Trophoblast cell (in vitro differentiated cells and primary cell): ENCODE measurements at regions not wholly inside any gene's neighbourhood (a gene's known extent, or its start where the extent isn't known, plus 50 kb on each side); places are given as distances from the start of the nearest gene placed in this dataset.

Experiments used
- DNase-seq, 2 donors: peaks; one replicate each; pipeline ENCODE4 v3.0.0-alpha.2; 2016
- H2AFZ ChIP-seq: 2 replicates; pipeline ENCODE4 v1.6.1; 2013; ENCODE audit warnings: low read length, moderate library complexity, mild to moderate bottlenecking; ENCODE audit not compliant: insufficient read depth, poor library complexity
- H2AK5ac ChIP-seq: 2 replicates; pipeline ENCODE4 v1.6.1; 2013; ENCODE audit warnings: mild to moderate bottlenecking, low read length
- H2BK120ac ChIP-seq: 2 replicates; pipeline ENCODE4 v1.6.1; 2013; ENCODE audit warnings: low read length, mild to moderate bottlenecking, moderate library complexity; ENCODE audit not compliant: insufficient read depth, poor library complexity
- H2BK12ac ChIP-seq: 2 replicates; pipeline ENCODE4 v1.6.1; 2013; ENCODE audit warnings: mild to moderate bottlenecking, low read length, moderate library complexity
- H2BK5ac ChIP-seq: 2 replicates; pipeline ENCODE4 v1.6.1; 2013; ENCODE audit warnings: low read length, low read depth, moderate library complexity, mild to moderate bottlenecking; ENCODE audit not compliant: poor library complexity
- H3K14ac ChIP-seq: 2 replicates; pipeline ENCODE4 v1.6.1; 2013; ENCODE audit warnings: mild to moderate bottlenecking, low read length
- H3K18ac ChIP-seq: 2 replicates; pipeline ENCODE4 v1.6.1; 2013; ENCODE audit warnings: mild to moderate bottlenecking, low read length
- H3K23ac ChIP-seq: 2 replicates; pipeline ENCODE4 v1.6.1; 2013; ENCODE audit warnings: low read length
- H3K27ac ChIP-seq: 2 replicates; pipeline ENCODE4 v1.5.1; 2013; ENCODE audit warnings: low read depth, mild to moderate bottlenecking, inconsistent platforms, low read length, moderate library complexity
- H3K27me3 ChIP-seq: 2 replicates; pipeline ENCODE4 v1.6.1; 2013; ENCODE audit warnings: inconsistent platforms, mild to moderate bottlenecking, low read length, moderate library complexity; ENCODE audit not compliant: insufficient read depth
- H3K36me3 ChIP-seq, 2 experiments: 1 replicate in 1 of 2; 2 replicates in 1 of 2; pipeline ENCODE4 v1.6.1; 2013; ENCODE audit warnings: low read length in 2 of 2, mild to moderate bottlenecking in 2 of 2, moderate library complexity in 1 of 2; ENCODE audit not compliant: insufficient read depth in 2 of 2, control insufficient read depth in 1 of 2
- H3K4ac ChIP-seq: 2 replicates; pipeline ENCODE4 v1.6.1; 2013; ENCODE audit warnings: low read depth, mild to moderate bottlenecking, low read length, moderate library complexity
- H3K4me1 ChIP-seq, 2 experiments: 1 replicate in 1 of 2; 2 replicates in 1 of 2; pipeline ENCODE4 v1.6.1; 2013; ENCODE audit warnings: low read length in 2 of 2, mild to moderate bottlenecking in 2 of 2, moderate library complexity in 1 of 2; ENCODE audit not compliant: insufficient read depth in 2 of 2, control insufficient read depth in 1 of 2
- H3K4me2 ChIP-seq: 2 replicates; pipeline ENCODE4 v1.6.1; 2013; ENCODE audit warnings: inconsistent platforms, mild to moderate bottlenecking, low read length, moderate library complexity
- H3K4me3 ChIP-seq: 2 replicates; pipeline ENCODE4 v1.5.1; 2013; ENCODE audit warnings: mild to moderate bottlenecking, low read depth, low read length, inconsistent platforms
- H3K79me1 ChIP-seq: one replicate; pipeline ENCODE4 v1.6.1; 2013; ENCODE audit warnings: low read length
- H3K79me2 ChIP-seq: 2 replicates; pipeline ENCODE4 v1.6.1; 2013; ENCODE audit warnings: low read length, mild to moderate bottlenecking; ENCODE audit not compliant: control insufficient read depth, insufficient read depth, poor library complexity
- H3K9ac ChIP-seq: 2 replicates; pipeline ENCODE4 v1.6.1; 2013; ENCODE audit warnings: mild to moderate bottlenecking, low read length
- H3K9me3 ChIP-seq: 2 replicates; pipeline ENCODE4 v1.6.1; 2013; ENCODE audit warnings: low read depth, mild to moderate bottlenecking, control low read depth, inconsistent platforms, low read length; ENCODE audit not compliant: insufficient read depth
- H4K12ac ChIP-seq: 2 replicates; pipeline ENCODE4 v1.6.1; 2013; ENCODE audit warnings: low read depth, mild to moderate bottlenecking, low read length, moderate library complexity
- H4K8ac ChIP-seq: 2 replicates; pipeline ENCODE4 v1.6.1; 2013; ENCODE audit warnings: low read depth, mild to moderate bottlenecking, low read length, moderate library complexity
- H4K91ac ChIP-seq: one replicate; pipeline ENCODE4 v1.6.1; 2013; ENCODE audit warnings: low read depth, mild to moderate bottlenecking, low read length, moderate library complexity
- WGBS: extraction: QIAGEN DNeasy Blood & Tissue Kit; methylation state at CpG from one replicate; pipeline ENCODE4 v1.1.7; 2013; ENCODE audit warnings: missing lambda C conversion rate; ENCODE audit not compliant: insufficient read length, insufficient coverage; ENCODE audit errors: extremely low coverage; 5-methylcytosine and 5-hydroxymethylcytosine counted together

GRCh38 chr7:156590212-156590611 is 50.4 kb upstream of the RNF32 start:
- H3K9ac ChIP-seq: no peak overlapping the region
- WGBS: no CpG with 5 or more reads among the region's 6 CpGs
- H2AFZ ChIP-seq: no peak overlapping the region

GRCh38 chr7:156589808-156590207 is 50.8 kb upstream of the RNF32 start:
- no peak overlapping the region for H3K23ac ChIP-seq
- H3K79me1 ChIP-seq: no peaks in the 10 kb centered on the region
- H3K4me2 ChIP-seq: no peak overlapping the region
- no peak overlapping the region for H3K27ac ChIP-seq
- peaks cover 7% of the 10 kb centered on the region for H3K9me3 ChIP-seq
- no peaks in the 10 kb centered on the region for H3K36me3 ChIP-seq
- no peak overlapping the region for H2AK5ac ChIP-seq
- no peak overlapping the region for H2BK12ac ChIP-seq
- H2BK5ac ChIP-seq: no peak overlapping the region
- H3K4me1 ChIP-seq: no peaks in the 10 kb centered on the region
- no peak overlapping the region for H4K8ac ChIP-seq
- H3K27me3 ChIP-seq: no peaks in the 10 kb centered on the region
- H3K9ac ChIP-seq: no peak overlapping the region
- no peak overlapping the region for H3K4ac ChIP-seq
- DNase-seq: no peak
- H2AFZ ChIP-seq: no peak overlapping the region
- no peak overlapping the region for H3K4me3 ChIP-seq
- WGBS: no CpG with 5 or more reads among the region's 2 CpGs
- no peak overlapping the region for H4K12ac ChIP-seq
- H3K79me2 ChIP-seq: no peaks in the 10 kb centered on the region
- no peak overlapping the region for H3K18ac ChIP-seq
- H3K14ac ChIP-seq: no peak overlapping the region
- no peak overlapping the region for H4K91ac ChIP-seq
- no peak overlapping the region for H2BK120ac ChIP-seq

More at GRCh38 chr7:156590212-156590611, 50.4 kb upstream of the RNF32 start:
- H3K4me2 ChIP-seq: no peak overlapping the region
- no peak for DNase-seq
- H4K91ac ChIP-seq: no peak overlapping the region
- no peak overlapping the region for H2AK5ac ChIP-seq
- H3K36me3 ChIP-seq: no peaks in the 10 kb centered on the region
- H3K4ac ChIP-seq: no peak overlapping the region
- H3K79me2 ChIP-seq: no peaks in the 10 kb centered on the region
- no peak overlapping the region for H3K23ac ChIP-seq
- no peak overlapping the region for H2BK12ac ChIP-seq
- no peaks in the 10 kb centered on the region for H3K4me1 ChIP-seq
- no peak overlapping the region for H2BK120ac ChIP-seq
- no peaks in the 10 kb centered on the region for H3K27me3 ChIP-seq
- H3K79me1 ChIP-seq: no peaks in the 10 kb centered on the region
- no peak overlapping the region for H3K14ac ChIP-seq
- H4K8ac ChIP-seq: no peak overlapping the region
- H3K9me3 ChIP-seq: peaks cover 11% of the 10 kb centered on the region
- H2BK5ac ChIP-seq: no peak overlapping the region
- no peak overlapping the region for H3K18ac ChIP-seq
- no peak overlapping the region for H4K12ac ChIP-seq
- no peak overlapping the region for H3K4me3 ChIP-seq
- no peak overlapping the region for H3K27ac ChIP-seq

DNA sequence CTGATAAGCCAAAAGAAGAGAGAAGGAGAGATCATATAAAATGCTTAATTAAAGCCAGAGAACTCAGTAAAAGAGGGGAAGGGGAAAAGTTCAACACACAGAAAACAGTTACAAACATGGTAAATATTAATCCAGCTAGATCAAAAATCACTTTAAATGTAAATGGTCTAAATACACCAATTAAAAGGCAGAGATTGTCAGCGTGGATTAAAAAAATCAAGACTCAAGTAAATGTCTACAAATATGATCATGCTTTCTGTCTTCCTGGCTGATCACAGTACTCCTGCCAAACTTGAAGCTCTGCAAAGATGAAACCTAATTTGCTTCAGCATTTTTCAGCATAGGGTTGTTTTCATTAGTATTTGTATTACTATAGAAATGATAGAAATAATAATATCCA is 54.6 kb upstream of the RNF32 start:
- H3K27me3 ChIP-seq: no peaks in the 10 kb centered on the region
- H3K4me3 ChIP-seq: no peak overlapping the region
- H3K79me2 ChIP-seq: no peaks in the 10 kb centered on the region
- no peak overlapping the region for H4K12ac ChIP-seq
- H3K4me2 ChIP-seq: no peak overlapping the region
- H3K36me3 ChIP-seq: no peaks in the 10 kb centered on the region
- H2BK5ac ChIP-seq: no peak overlapping the region
- H2BK12ac ChIP-seq: no peak overlapping the region
- H3K14ac ChIP-seq: no peak overlapping the region
- H3K27ac ChIP-seq: no peak overlapping the region
- no CpG with 5 or more reads among the region's 1 CpG for WGBS
- no peak overlapping the region for H2AK5ac ChIP-seq
- no peak overlapping the region for H3K23ac ChIP-seq
- no peaks in the 10 kb centered on the region for H3K79me1 ChIP-seq
- no peaks in the 10 kb centered on the region for H3K4me1 ChIP-seq
- H3K18ac ChIP-seq: no peak overlapping the region
- no peak overlapping the region for H2BK120ac ChIP-seq
- H4K8ac ChIP-seq: no peak overlapping the region
- H3K4ac ChIP-seq: no peak overlapping the region
- no peak overlapping the region for H2AFZ ChIP-seq
- H3K9me3 ChIP-seq: no peaks in the 10 kb centered on the region
- H3K9ac ChIP-seq: no peak overlapping the region
- no peak overlapping the region for H4K91ac ChIP-seq
- no peak for DNase-seq

- no peaks in the 10 kb centered on the region for H3K36me3 ChIP-seq
- no peaks in the 10 kb centered on the region for H3K4me1 ChIP-seq
- no CpG with 5 or more reads among the region's 6 CpGs for WGBS
- H3K9ac ChIP-seq: no peak overlapping the region
- H3K9me3 ChIP-seq: no peaks in the 10 kb centered on the region
- no peak overlapping the region for H4K12ac ChIP-seq
- H3K4me3 ChIP-seq: no peak overlapping the region
- no peaks in the 10 kb centered on the region for H3K79me2 ChIP-seq
- H3K4me2 ChIP-seq: no peak overlapping the region
- DNase-seq: no peak
- no peak overlapping the region for H2BK5ac ChIP-seq
- H2BK12ac ChIP-seq: no peak overlapping the region
- H3K18ac ChIP-seq: no peak overlapping the region
- no peak overlapping the region for H4K91ac ChIP-seq
- H3K23ac ChIP-seq: no peak overlapping the region
- no peak overlapping the region for H3K27ac ChIP-seq
- H3K27me3 ChIP-seq: no peaks in the 10 kb centered on the region
- no peak overlapping the region for H3K4ac ChIP-seq
- no peak overlapping the region for H3K14ac ChIP-seq
- no peak overlapping the region for H2AK5ac ChIP-seq
- H4K8ac ChIP-seq: no peak overlapping the region
- H2BK120ac ChIP-seq: no peak overlapping the region
- H3K79me1 ChIP-seq: no peaks in the 10 kb centered on the region
- no peak overlapping the region for H2AFZ ChIP-seq
Measured at GRCh38 chr7:156585025-156585648, 55.4 kb upstream of the RNF32 start.
